Right atrium auricular region (tissue), 2 donors: ENCODE measurements at regions not wholly inside any gene's neighbourhood (a gene's known extent, or its start where the extent isn't known, plus 50 kb on each side); places are given as distances from the start of the nearest gene placed in this dataset.
A peak's percentile ranks its signal among the peaks of the same experiment; 100 is the strongest.

Experiments used
- DNase-seq: peaks from one replicate; pipeline ENCODE4 v3.0.0-alpha.2; 2019; ENCODE audit warnings: low spot score
- H3K27ac ChIP-seq, 2 donors: fragments of 200-600 bp; sonication (generic); 1 replicate in 1 of 2; 2 replicates in 1 of 2; pipeline ENCODE4 v1.5.1; 2016 to 2019
- H3K27me3 ChIP-seq, 2 donors: fragments of 200-600 bp; sonication (generic); one replicate each; pipeline versions ENCODE4 v1.5.1 to v1.6.0; 2017 to 2019
- H3K36me3 ChIP-seq: fragments of 200-600 bp; sonication (generic); one replicate; pipeline ENCODE4 v1.5.1; 2016
- H3K4me1 ChIP-seq, 2 donors: fragments of 200-600 bp; sonication (generic); one replicate each; pipeline versions ENCODE4 v1.5.1 to v1.6.0; 2017 to 2019
- H3K4me3 ChIP-seq, 2 donors: fragments of 200-600 bp; sonication (generic); 1 replicate in 1 of 2; 2 replicates in 1 of 2; pipeline ENCODE4 v1.5.1; 2017 to 2019; ENCODE audit warnings: mild to moderate bottlenecking in 1 of 2, moderate library complexity in 1 of 2
- H3K9me3 ChIP-seq, 2 donors: fragments of 200-600 bp; sonication (generic); one replicate each; pipeline ENCODE4 v1.5.1; 2019
- CTCF ChIP-seq, 2 donors: fragments of 200-600 bp; sonication (generic); IDR thresholded peaks; one replicate each; pipeline ENCODE4 v1.5.1; 2019; ENCODE audit warnings: antibody characterized with exemption in 2 of 2

GRCh38 chr19:28607066-28607583 lies 605.8 kb downstream of the UQCRFS1 start:
- H3K4me3 ChIP-seq, result no peak overlapping the region
- no peaks in the 10 kb centered on the region for H3K36me3 ChIP-seq
- no peak overlapping the region for H3K27ac ChIP-seq
- no peaks in the 10 kb centered on the region for H3K9me3 ChIP-seq
- TF ChIP-seq CTCF (IDR thresholded peaks at IDR 0.05), result no peak
- no peaks in the 10 kb centered on the region for H3K27me3 ChIP-seq
- no peaks in the 10 kb centered on the region for H3K4me1 ChIP-seq
- peak; percentile 23 for DNase-seq

GRCh38 chr19:28606269-28607032 lies 606.5 kb downstream of the UQCRFS1 start:
- peak; percentile 11 for DNase-seq
- Histone ChIP-seq H3K27me3 (no peaks in the 10 kb centered on the region), H3K4me1 (no peaks in the 10 kb centered on the region), H3K4me3 (no peak overlapping the region), H3K27ac (no peak overlapping the region), H3K9me3 (no peaks in the 10 kb centered on the region), H3K36me3 (no peaks in the 10 kb centered on the region)
- no peak for TF ChIP-seq CTCF (IDR thresholded peaks at IDR 0.05)

- Histone ChIP-seq H3K9me3 (no peaks in the 10 kb centered on the region), H3K36me3 (no peaks in the 10 kb centered on the region), H3K4me3 (no peak overlapping the region), H3K27me3 (no peaks in the 10 kb centered on the region), H3K4me1 (no peaks in the 10 kb centered on the region), H3K27ac (no peak overlapping the region)
- TF ChIP-seq CTCF (IDR thresholded peaks at IDR 0.05), result no peak
- no peak for DNase-seq
Observed at GRCh38 chr19:28605501-28606268, 607.3 kb downstream of the UQCRFS1 start.

- no peaks in the 10 kb centered on the region for H3K9me3 ChIP-seq
- H3K27ac ChIP-seq, result no peak overlapping the region
- TF ChIP-seq CTCF (IDR thresholded peaks at IDR 0.05), result no peak
- no peak overlapping the region for H3K4me3 ChIP-seq
- H3K4me1 ChIP-seq, result no peaks in the 10 kb centered on the region
- H3K36me3 ChIP-seq, result no peaks in the 10 kb centered on the region
- H3K27me3 ChIP-seq, result no peaks in the 10 kb centered on the region
- DNase-seq, result no peak
Observed at GRCh38 chr19:28603453-28603852, 609.5 kb downstream of the UQCRFS1 start.

GRCh38 chr19:28602675-28603298 lies 610.2 kb downstream of the UQCRFS1 start:
- Histone ChIP-seq H3K27ac (no peak overlapping the region), H3K4me3 (no peak overlapping the region), H3K27me3 (no peaks in the 10 kb centered on the region), H3K9me3 (no peaks in the 10 kb centered on the region), H3K4me1 (no peaks in the 10 kb centered on the region), H3K36me3 (no peaks in the 10 kb centered on the region)
- TF ChIP-seq CTCF (IDR thresholded peaks at IDR 0.05), result no peak
- no peak for DNase-seq
